ENCODE measurements at regions not wholly inside any gene's neighbourhood (a gene's known extent, or its start where the extent isn't known, plus 50 kb on each side); places are given as distances from the start of the nearest gene placed in this dataset.

GRCh38 chr6:759729-760128 lies 66.8 kb upstream of the EXOC2 start:
- TF ChIP-seq CTCF (IDR thresholded peaks at IDR 0.05; ENCODE audit: insufficient read depth, low read length) (no peak), SPI1 (IDR thresholded peaks at IDR 0.05; ENCODE audit: borderline replicate concordance, low read depth) (no peak)

Data from HL-60 (cell line).